Common myeloid progenitor, CD34-positive (primary cell): ENCODE measurements at regions not wholly inside any gene's neighbourhood (a gene's known extent, or its start where the extent isn't known, plus 50 kb on each side); places are given as distances from the start of the nearest gene placed in this dataset.
"Not testable (repeated sequence)": the region's sequence is repeated elsewhere in the genome, so short reads cannot be mapped to it uniquely, and the experiment has no call there.

ENCODE experiments used
- CTCF ChIA-PET: fragments of 350-600 bp; sonication (Branson Sonifier 250); formaldehyde crosslinking; loops from one replicate; lab custom pipeline; 2021; ENCODE audit warnings: antibody characterized with exemption; lab: Charles Lee
- POLR2A ChIA-PET: fragments of 350-600 bp; sonication (Branson Sonifier 250); formaldehyde crosslinking; loops from one replicate; lab custom pipeline; 2021; ENCODE audit warnings: antibody characterized with exemption; lab: Charles Lee
- DNase-seq, 3 donors: peaks; one replicate each; pipeline versions ENCODE4 v3.0.0 to v3.0.0-alpha.2; 2013
- H3K27ac ChIP-seq, 2 experiments: 1 replicate in 1 of 2; 2 replicates in 1 of 2; pipeline ENCODE4 v1.7.0; 2013; ENCODE audit warnings: inconsistent platforms in 2 of 2, low read length in 2 of 2, mild to moderate bottlenecking in 2 of 2, low read depth in 1 of 2, moderate library complexity in 1 of 2; ENCODE audit not compliant: severe bottlenecking in 2 of 2, insufficient read depth in 1 of 2, poor library complexity in 1 of 2
- H3K27me3 ChIP-seq, 5 experiments: replicated peaks in 2 of 5; 1 replicate in 3 of 5; 2 replicates in 2 of 5; pipeline versions ENCODE4 v1.6.1 to v1.7.0; 2013; ENCODE audit warnings: low read length in 4 of 5, mild to moderate bottlenecking in 2 of 5, moderate library complexity in 2 of 5, inconsistent platforms in 1 of 5; ENCODE audit not compliant: insufficient read depth in 5 of 5, control insufficient read depth in 4 of 5
- H3K36me3 ChIP-seq, 4 experiments: 1 replicate in 2 of 4; 2 replicates in 2 of 4; pipeline versions ENCODE4 v1.6.1 to v1.7.0; 2013; ENCODE audit warnings: low read length in 3 of 4, control low read depth in 1 of 4, mild to moderate bottlenecking in 1 of 4; ENCODE audit not compliant: control insufficient read depth in 4 of 4, insufficient read depth in 4 of 4
- H3K4me1 ChIP-seq, 4 experiments: 1 replicate in 3 of 4; 2 replicates in 1 of 4; pipeline versions ENCODE4 v1.6.1 to v1.7.1; 2013; ENCODE audit warnings: low read length in 3 of 4, mild to moderate bottlenecking in 3 of 4, control low read depth in 1 of 4, inconsistent platforms in 1 of 4, moderate library complexity in 1 of 4; ENCODE audit not compliant: control insufficient read depth in 4 of 4, insufficient read depth in 4 of 4; ENCODE audit errors: control extremely low read depth in 1 of 4
- H3K4me3 ChIP-seq, 7 experiments: 1 replicate in 4 of 7; 2 replicates in 3 of 7; pipeline versions ENCODE4 v1.5.1 to v1.7.0; 2013; ENCODE audit warnings: mild to moderate bottlenecking in 7 of 7, low read length in 6 of 7, moderate library complexity in 6 of 7, inconsistent platforms in 2 of 7, low read depth in 2 of 7, control low read depth in 1 of 7; ENCODE audit not compliant: insufficient read depth in 4 of 7, control insufficient read depth in 1 of 7; ENCODE audit errors: extremely low read depth in 1 of 7
- H3K9me3 ChIP-seq, 5 experiments: 1 replicate in 4 of 5; 2 replicates in 1 of 5; pipeline versions ENCODE4 v1.6.1 to v1.7.1; 2013; ENCODE audit warnings: low read length in 4 of 5, mild to moderate bottlenecking in 2 of 5, inconsistent platforms in 1 of 5, low read depth in 1 of 5, moderate library complexity in 1 of 5; ENCODE audit not compliant: control insufficient read depth in 4 of 5, insufficient read depth in 2 of 5; ENCODE audit errors: control extremely low read depth in 1 of 5
- WGBS: methylation state at CpG from one replicate; pipeline ENCODE4 v1.1.5; 2013; ENCODE audit not compliant: insufficient coverage; 5-methylcytosine and 5-hydroxymethylcytosine counted together

DNA sequence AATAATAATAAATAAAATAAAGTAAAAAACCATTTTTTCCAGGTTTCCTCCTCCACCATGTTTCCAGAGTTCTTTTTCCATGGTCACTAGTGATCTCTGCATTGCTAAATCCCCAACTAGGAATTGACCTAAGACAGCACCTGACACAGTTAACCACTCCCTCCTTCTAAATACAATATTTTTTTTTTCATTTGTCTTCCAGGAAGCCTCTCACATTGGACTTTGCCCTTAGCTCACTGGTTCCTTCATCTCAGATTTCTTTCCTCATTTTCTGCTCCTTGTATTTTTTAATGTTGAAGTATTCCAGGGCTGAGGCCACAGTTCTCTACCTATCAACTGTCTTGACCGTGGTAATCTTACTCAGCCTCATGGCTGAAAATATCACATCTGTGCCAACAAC is 187.3 kb upstream of the FAM241A start:
- Histone ChIP-seq H3K9me3 (no peaks in the 10 kb centered on the region), H3K27me3 (no peaks in the 10 kb centered on the region), H3K4me3 (no peak overlapping the region), H3K36me3 (no peaks in the 10 kb centered on the region), H3K27ac (no peak overlapping the region), H3K4me1 (peaks cover 0 to 16% (median 5%) of the 10 kb centered on the region in 4 experiments)
- ChIA-PET CTCF (interaction anchor here (1.1 kb wide), 2 partner anchors 14 to 31 kb away, joined by 3 to 7 read pairs; no protein-coding TSS in a partner anchor), POLR2A (no interaction called here)
- 100% methylated on average over 1 of the region's 1 CpG for WGBS
- DNase-seq: no peak

DNA sequence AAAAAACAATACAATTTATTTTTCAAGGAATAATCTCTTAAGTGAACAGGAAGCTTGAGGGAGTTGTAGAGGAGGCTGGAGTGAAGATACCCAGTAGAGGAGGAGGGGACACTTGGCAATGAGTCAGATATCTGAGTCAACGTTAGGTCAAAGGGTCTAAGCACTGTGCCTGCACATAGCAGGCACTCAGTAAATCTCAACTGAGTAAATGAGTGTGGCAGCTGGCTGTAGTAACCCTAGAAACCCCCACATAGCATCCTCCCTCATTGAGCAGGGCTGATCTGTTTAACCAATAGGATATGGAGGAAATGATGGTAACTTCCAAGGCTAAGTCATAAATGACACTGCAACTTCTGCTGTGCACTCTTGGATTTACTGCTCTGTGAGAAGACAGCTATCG is 186.0 kb upstream of the FAM241A start:
- DNase-seq: peak in 2 of 3 donors; percentile 42 to 57
- CTCF ChIA-PET: interaction anchor here (1.1 to 2.3 kb wide), 4 partner anchors 16 to 106 kb away, joined by 3 to 5 read pairs (median 4); no protein-coding TSS in a partner anchor
- Histone ChIP-seq H3K4me1 (peaks cover 0 to 16% (median 5%) of the 10 kb centered on the region in 4 experiments), H3K36me3 (no peaks in the 10 kb centered on the region), H3K9me3 (no peaks in the 10 kb centered on the region), H3K27ac (no peak overlapping the region), H3K27me3 (no peaks in the 10 kb centered on the region), H3K4me3 (no peak overlapping the region)
- WGBS: 56% methylated on average over 2 of the region's 2 CpGs
- POLR2A ChIA-PET: no interaction called here

DNA sequence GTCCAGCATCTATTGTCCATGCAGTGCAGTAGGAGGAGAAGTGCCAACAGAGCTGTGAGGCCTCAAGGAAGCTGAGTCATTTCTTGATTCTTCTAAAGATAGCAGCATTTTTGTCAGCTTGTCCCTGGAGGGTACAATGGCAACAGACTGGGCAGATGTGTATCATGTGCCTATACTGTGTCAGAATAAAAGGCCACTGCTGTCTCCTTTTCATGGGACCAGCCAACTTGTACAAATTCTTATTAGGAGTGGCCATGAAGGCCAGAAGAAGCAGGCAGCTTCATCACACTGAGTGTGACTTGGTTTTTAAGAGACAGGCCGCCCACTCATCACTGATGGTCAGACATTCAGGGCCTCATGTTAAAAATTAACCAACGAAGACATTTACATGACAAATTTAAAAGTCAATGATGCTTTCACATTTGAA is 185.0 kb upstream of the FAM241A start:
- Histone ChIP-seq H3K27ac (no peak overlapping the region), H3K4me1 (peaks cover 0 to 16% (median 5%) of the 10 kb centered on the region in 4 experiments), H3K27me3 (no peaks in the 10 kb centered on the region), H3K4me3 (no peak overlapping the region), H3K36me3 (no peaks in the 10 kb centered on the region), H3K9me3 (no peaks in the 10 kb centered on the region)
- POLR2A ChIA-PET: no interaction called here
- 100% methylated on average over 1 of the region's 2 CpGs for WGBS
- DNase-seq: peak in 2 of 3 donors; percentile 31 to 54
- CTCF ChIA-PET: interaction anchor here (2.3 kb wide), 1 partner anchor 17 kb away, joined by 5 read pairs; no protein-coding TSS in a partner anchor

DNA sequence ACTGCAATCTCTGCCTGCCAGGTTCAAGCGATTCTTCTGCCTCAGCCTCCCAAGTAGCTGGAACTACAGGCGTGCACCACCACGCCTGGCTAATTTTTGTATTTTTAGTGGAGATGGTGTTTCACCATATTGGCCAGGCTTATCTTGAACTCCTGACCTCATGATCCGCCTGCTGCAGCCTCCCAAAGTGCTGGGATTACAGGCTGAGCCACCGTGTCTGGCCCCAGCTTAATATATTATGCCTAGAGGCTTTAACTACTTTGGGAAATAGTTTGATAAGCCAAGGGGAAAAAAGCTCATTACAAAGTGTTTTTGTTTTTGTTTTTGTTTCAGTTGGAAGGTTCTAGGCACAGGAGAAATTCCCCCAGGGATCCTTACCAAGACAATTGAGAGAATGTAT is 184.2 kb upstream of the FAM241A start:
- H3K4me3 ChIP-seq, H3K9me3 ChIP-seq, H3K27ac ChIP-seq, H3K27me3 ChIP-seq, H3K36me3 ChIP-seq, DNase-seq, POLR2A ChIA-PET: not testable (repeated sequence)
- WGBS: 100% methylated on average over 4 of the region's 5 CpGs
- CTCF ChIA-PET: interaction anchor here (1.8 to 2.3 kb wide), 2 partner anchors 18 to 25 kb away, joined by 5 to 7 read pairs; no protein-coding TSS in a partner anchor
- H3K4me1 ChIP-seq: peaks cover 0 to 16% (median 5%) of the 10 kb centered on the region in 4 experiments

DNA sequence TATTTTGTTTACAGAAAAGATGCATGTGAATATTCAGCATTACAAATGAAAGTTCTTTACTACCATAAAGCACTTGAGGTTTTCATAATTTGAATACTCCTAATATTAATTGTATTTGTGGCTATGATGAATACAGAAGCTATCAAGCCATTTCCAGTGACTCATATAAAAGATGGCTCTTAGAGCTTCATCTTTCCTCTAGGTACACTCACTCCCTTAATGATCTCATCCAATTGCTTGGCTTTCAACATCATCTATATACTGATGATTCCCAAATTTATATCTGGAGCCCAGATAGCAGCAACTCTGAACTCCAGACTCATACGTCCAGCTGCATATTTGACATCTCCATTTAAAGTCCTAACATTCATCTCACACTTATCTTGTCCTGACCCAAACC is 183.4 kb upstream of the FAM241A start:
- Histone ChIP-seq H3K36me3 (no peaks in the 10 kb centered on the region), H3K27me3 (no peaks in the 10 kb centered on the region), H3K4me1 (peaks cover 0 to 16% (median 5%) of the 10 kb centered on the region in 4 experiments), H3K27ac (no peak overlapping the region), H3K4me3 (no peak overlapping the region), H3K9me3 (no peaks in the 10 kb centered on the region)
- 100% methylated on average over 1 of the region's 1 CpG for WGBS
- CTCF ChIA-PET: interaction anchor here (1.0 to 1.8 kb wide), 2 partner anchors 18 to 24 kb away, joined by 3 to 7 read pairs; no protein-coding TSS in a partner anchor
- POLR2A ChIA-PET: no interaction called here
- no peak for DNase-seq

DNA sequence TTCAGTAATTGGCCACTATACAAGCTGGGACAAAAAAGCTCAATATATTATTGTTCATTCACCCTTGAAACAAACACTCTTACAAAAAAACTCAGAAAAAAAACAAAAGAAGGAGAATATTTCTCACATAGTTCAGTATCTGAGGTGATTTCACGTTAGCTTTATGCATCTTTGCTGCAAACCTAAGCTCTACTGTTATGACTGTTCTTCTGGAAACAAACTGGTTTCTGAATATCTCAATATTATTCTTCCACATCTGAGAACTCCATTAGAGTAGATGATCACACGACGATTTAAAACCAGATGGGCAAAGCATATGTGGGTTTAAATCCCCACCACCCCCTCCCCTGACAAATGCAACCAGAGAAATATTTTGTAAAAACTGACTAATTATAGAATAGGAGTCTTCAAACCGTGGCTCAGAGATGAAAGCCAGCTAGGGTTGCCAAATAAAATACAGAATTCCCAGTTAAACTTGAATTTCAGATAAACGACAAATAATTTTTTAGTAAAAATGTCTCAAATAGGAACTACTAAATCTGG is 182.0 kb upstream of the FAM241A start:
- peaks cover 0 to 16% (median 5%) of the 10 kb centered on the region in 4 experiments for H3K4me1 ChIP-seq
- WGBS: 100% methylated on average over 1 of the region's 5 CpGs
- H3K27ac ChIP-seq: no peak overlapping the region
- no peak overlapping the region for H3K4me3 ChIP-seq
- ChIA-PET CTCF (no interaction called here), POLR2A (no interaction called here)
- no peaks in the 10 kb centered on the region for H3K36me3 ChIP-seq
- H3K9me3 ChIP-seq: no peaks in the 10 kb centered on the region
- H3K27me3 ChIP-seq: no peaks in the 10 kb centered on the region
- no peak for DNase-seq

DNA sequence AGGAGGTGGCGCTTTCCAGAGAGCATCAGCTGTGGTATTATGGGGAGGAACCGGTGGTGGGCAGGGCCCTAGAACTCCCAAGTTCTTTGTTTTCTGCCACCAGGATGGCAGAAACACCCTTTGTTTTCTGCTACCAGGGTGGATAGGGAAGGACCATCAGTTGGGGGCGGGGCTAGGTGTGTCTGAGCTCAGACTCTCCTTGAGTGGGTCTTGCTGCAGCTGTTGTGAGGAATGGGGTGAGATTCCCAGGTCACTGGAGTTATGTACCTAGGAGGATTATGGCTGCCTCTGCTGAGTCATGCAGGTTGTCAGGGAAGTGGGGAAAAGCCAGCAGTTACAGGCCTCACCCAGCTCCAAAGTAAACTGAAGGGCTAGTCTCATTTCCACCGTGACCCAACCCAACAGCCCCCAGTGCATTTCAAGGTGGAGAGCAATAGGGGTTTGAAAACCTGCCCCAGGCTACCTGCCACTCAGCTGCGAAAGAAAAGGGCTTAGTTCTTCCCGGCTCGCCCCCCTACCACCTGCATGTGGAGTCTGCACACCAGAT is 167.8 kb upstream of the FAM241A start:
- no peaks in the 10 kb centered on the region for H3K27me3 ChIP-seq
- H3K27ac ChIP-seq: no peak overlapping the region
- H3K4me3 ChIP-seq: no peak overlapping the region
- peaks cover 0 to 3% (median 0%) of the 10 kb centered on the region in 5 experiments for H3K9me3 ChIP-seq
- DNase-seq: no peak
- ChIA-PET CTCF (no interaction called here), POLR2A (no interaction called here)
- no peaks in the 10 kb centered on the region for H3K36me3 ChIP-seq
- H3K4me1 ChIP-seq: peaks cover 0 to 3% (median 0%) of the 10 kb centered on the region in 4 experiments
- 98% methylated on average over 6 of the region's 7 CpGs for WGBS
